HepG2 (cell line): ENCODE measurements at regions not wholly inside any gene's neighbourhood (a gene's known extent, or its start where the extent isn't known, plus 50 kb on each side); places are given as distances from the start of the nearest gene placed in this dataset.

Experiments used
- ATAC-seq: fragments of 200-7000 bp; cut with Tn5 transposase; 3 replicates; pipeline ENCODE4 v1.9.1; 2020; ENCODE audit warnings: mild to moderate bottlenecking, moderate library complexity
- BruUV-seq: library from RNA; stranded (reverse); fragments of 400-500 nt; replicated peaks from 2 replicates; lab custom pipeline; 2021; lab: Mats Ljungman, UMichigan
- CTCF ChIA-PET: fragments of 300-600 bp; formaldehyde crosslinking; extraction: SDS; loops from one replicate; lab custom pipeline; 2021; ENCODE audit warnings: low total read pairs, inconsistent platforms, low intra/inter-chr PET ratio; lab: Yijun Ruan, JAX
- POLR2A ChIA-PET: fragments of 350-600 bp; sonication (Branson Sonifier 250); formaldehyde crosslinking; loops from one replicate; lab custom pipeline; 2020; ENCODE audit warnings: antibody characterized with exemption, inconsistent platforms; lab: Yijun Ruan, JAX
- DNase-seq: peaks from one replicate; pipeline ENCODE4 v3.0.0-alpha.2; 2015; ENCODE audit warnings: low spot score
- FAIRE-seq: peaks from 3 replicates; lab custom pipeline; 2011; peaks lifted over from hg19 to GRCh38; lab: Jason Lieb, UNC
- H2AFZ ChIP-seq: one replicate; pipeline ENCODE4 v1.6.1; 2011; ENCODE audit warnings: low read length, inconsistent platforms
- H3K27ac ChIP-seq: fragments of 300-600 bp; 3 replicates; pipeline ENCODE4 v1.8.0; 2011; ENCODE audit warnings: mixed run types, mild to moderate bottlenecking, mixed read lengths, low read length, inconsistent platforms; ENCODE audit not compliant: insufficient read depth; ENCODE audit errors: extremely low read length
- H3K27me3 ChIP-seq, 2 experiments: fragments of 200-600 bp in 1 of 2; 2 replicates in 1 of 2; 3 replicates in 1 of 2; pipeline versions ENCODE4 v1.6.0 to v1.8.0; 2011; ENCODE audit warnings: low read length in 2 of 2, mild to moderate bottlenecking in 2 of 2, moderate library complexity in 2 of 2, inconsistent platforms in 1 of 2; ENCODE audit not compliant: insufficient read depth in 2 of 2, control insufficient read depth in 1 of 2
- H3K36me3 ChIP-seq, 2 experiments: fragments of 200-600 bp in 1 of 2; replicated peaks in 1 of 2; 2 replicates in 1 of 2; 3 replicates in 1 of 2; pipeline versions ENCODE4 v1.5.1 to v1.8.0; 2011; ENCODE audit warnings: low read length in 2 of 2, inconsistent platforms in 1 of 2; ENCODE audit not compliant: insufficient read depth in 2 of 2, control insufficient read depth in 1 of 2
- H3K4me1 ChIP-seq: 2 replicates; pipeline ENCODE4 v1.5.1; 2012; ENCODE audit warnings: low read length, inconsistent platforms; ENCODE audit not compliant: insufficient read depth
- H3K4me2 ChIP-seq: 2 replicates; pipeline ENCODE4 v1.6.0; 2011; ENCODE audit warnings: low read depth, low read length, inconsistent platforms
- H3K4me3 ChIP-seq, 3 experiments: fragments of 200-600 bp in 1 of 3; sonication (generic), shearing (Covaris generic) in 1 of 3; replicated peaks in 1 of 3; 2 replicates each; pipeline ENCODE4 v1.5.1; 2011 to 2016; ENCODE audit warnings: low read length in 3 of 3, inconsistent platforms in 2 of 3, low read depth in 2 of 3, mild to moderate bottlenecking in 2 of 3, control low read depth in 1 of 3, mixed read lengths in 1 of 3; ENCODE audit not compliant: insufficient read depth in 1 of 3
- H3K79me2 ChIP-seq: one replicate; pipeline ENCODE4 v1.6.1; 2011; ENCODE audit warnings: low read length, inconsistent platforms; ENCODE audit not compliant: insufficient read depth
- H3K9ac ChIP-seq: 2 replicates; pipeline ENCODE4 v1.6.0; 2011; ENCODE audit warnings: mild to moderate bottlenecking, low read depth, low read length, inconsistent platforms; ENCODE audit not compliant: insufficient read depth
- H3K9me3 ChIP-seq: 2 replicates; pipeline ENCODE4 v1.5.1; 2012; ENCODE audit warnings: mild to moderate bottlenecking, low read length
- H4K20me1 ChIP-seq: 2 replicates; pipeline ENCODE4 v1.6.0; 2011; ENCODE audit warnings: inconsistent platforms, mild to moderate bottlenecking, low read length, moderate library complexity; ENCODE audit not compliant: insufficient read depth
- BORCS8-MEF2B ChIP-seq: sonication (generic); formaldehyde crosslinking; IDR thresholded peaks from 2 replicates; pipeline ENCODE4 v1.8.0; 2022; ENCODE audit warnings: mild to moderate bottlenecking, missing genetic modification reagents
- HNRNPL ChIP-seq: fragments of 200-400 bp; formaldehyde crosslinking; IDR thresholded peaks from 2 replicates; pipeline ENCODE4 v1.6.1; 2017; ENCODE audit warnings: mild to moderate bottlenecking, low read depth, low read length
- KMT2B ChIP-seq: IDR thresholded peaks from 2 replicates; pipeline ENCODE4 v1.6.1; 2016; ENCODE audit warnings: missing genetic modification reagents, missing compliant biosample characterization
- MAF1 ChIP-seq: sonication (generic); formaldehyde crosslinking; IDR thresholded peaks from 2 replicates; pipeline ENCODE4 v1.5.0; 2020; ENCODE audit warnings: missing genetic modification reagents, borderline replicate concordance
- MTF1 ChIP-seq: sonication (generic); formaldehyde crosslinking; IDR thresholded peaks from 2 replicates; pipeline ENCODE4 v1.5.0; 2020; ENCODE audit warnings: missing genetic modification reagents
- RAD51 ChIP-seq: fragments of 450-650 bp; IDR thresholded peaks from 2 replicates; pipeline ENCODE4 v1.6.1; 2016; ENCODE audit warnings: borderline replicate concordance
- RELA ChIP-seq: sonication (generic); formaldehyde crosslinking; IDR thresholded peaks from 2 replicates; pipeline ENCODE4 v1.4.0; 2020; ENCODE audit warnings: missing genetic modification reagents
- U2AF1 ChIP-seq: fragments of 200-400 bp; formaldehyde crosslinking; optimal IDR thresholded peaks from 2 replicates; pipeline ENCODE3; 2017; ENCODE audit warnings: mild to moderate bottlenecking, low read depth, low read length
- ZBTB1 ChIP-seq: sonication (generic); formaldehyde crosslinking; IDR thresholded peaks from 2 replicates; pipeline ENCODE4 v1.4.0; 2020; ENCODE audit warnings: missing genetic modification reagents, borderline replicate concordance
- ZFP41 ChIP-seq: sonication (generic); formaldehyde crosslinking; IDR thresholded peaks from 2 replicates; pipeline ENCODE4 v1.4.0; 2020; ENCODE audit warnings: mild to moderate bottlenecking, missing genetic modification reagents, borderline replicate concordance
- ZFX ChIP-seq: sonication (generic); formaldehyde crosslinking; IDR thresholded peaks from 2 replicates; pipeline ENCODE4 v1.4.0; 2020; ENCODE audit warnings: mild to moderate bottlenecking, low read depth, missing genetic modification reagents, moderate library complexity
- ZKSCAN5 ChIP-seq: sonication (generic); formaldehyde crosslinking; IDR thresholded peaks from 2 replicates; pipeline ENCODE4 v1.5.1; 2020; ENCODE audit warnings: mild to moderate bottlenecking, missing genetic modification reagents
- ZNF343 ChIP-seq: sonication (generic); formaldehyde crosslinking; IDR thresholded peaks from 2 replicates; pipeline ENCODE4 v1.4.0; 2020; ENCODE audit warnings: mild to moderate bottlenecking, missing genetic modification reagents
- ZNF749 ChIP-seq: sonication (generic); formaldehyde crosslinking; IDR thresholded peaks from 2 replicates; pipeline ENCODE4 v1.8.0; 2022; ENCODE audit warnings: mild to moderate bottlenecking, missing genetic modification reagents, moderate library complexity, borderline replicate concordance
- ZNF766 ChIP-seq: sonication (generic); formaldehyde crosslinking; IDR thresholded peaks from 2 replicates; pipeline ENCODE4 v1.5.0; 2020; ENCODE audit warnings: missing genetic modification reagents, borderline replicate concordance
- WGBS: methylation state at CpG from one replicate; pipeline ENCODE4 v1.1.6; 2017; ENCODE audit warnings: low lambda C conversion rate; 5-methylcytosine and 5-hydroxymethylcytosine counted together
- in situ Hi-C: cut with HindIII; loops from 2 replicates; pipeline ENCODE4 v1.10.0; 2017; ENCODE audit warnings: low pct_unique_long_range_greater_than_20kb; ENCODE audit not compliant: extremely low pct_ligation_motif_present
- intact Hi-C: fragments of 100-400 bp; cut with micrococcal nuclease; formaldehyde crosslinking; loops from one replicate; pipeline ENCODE4 v1.10.0; 2022; ENCODE audit not compliant: unreplicated experiment
- TF ChIP-seq, protein P1 (sequence below): sonication (generic); formaldehyde crosslinking; IDR thresholded peaks from 2 replicates; pipeline ENCODE4 v1.5.1; 2020; ENCODE audit warnings: mild to moderate bottlenecking, missing genetic modification reagents, moderate library complexity
- TF ChIP-seq, protein P2 (sequence below): sonication (generic); formaldehyde crosslinking; IDR thresholded peaks from 2 replicates; pipeline ENCODE4 v1.8.1; 2022; ENCODE audit warnings: low read depth, mild to moderate bottlenecking, missing genetic modification reagents

DNA sequence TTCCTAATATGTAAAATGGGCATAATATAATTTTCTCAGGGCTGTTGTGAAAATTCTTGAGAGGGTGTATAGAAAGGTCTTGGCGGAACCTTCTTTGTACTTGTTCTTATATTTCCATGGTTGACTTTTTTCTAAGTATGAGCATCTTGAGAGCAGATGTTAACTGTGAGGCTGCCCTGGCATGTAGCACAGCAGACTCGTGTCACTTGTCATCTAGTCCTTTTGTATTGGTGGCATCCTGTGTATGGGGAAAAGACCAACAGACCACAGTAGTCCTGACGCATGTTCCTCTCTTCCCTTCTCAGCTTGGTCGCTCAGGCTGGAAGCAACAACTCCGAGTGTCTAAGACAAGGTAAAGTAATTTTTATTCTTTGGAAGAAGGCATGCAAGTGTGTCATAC, 153.8 kb upstream of the ZBED5 start:
- no peak overlapping the region for H2AFZ ChIP-seq
- H3K27ac ChIP-seq: no peak overlapping the region
- TF ChIP-seq BORCS8-MEF2B (CRISPR knock-in tag): no peak
- TF ChIP-seq ZBTB1 (CRISPR knock-in tag): no peak
- TF ChIP-seq MAF1 (CRISPR knock-in tag): no peak
- TF ChIP-seq KMT2B (CRISPR knock-in tag): no peak
- no peak for TF ChIP-seq HNRNPL
- no peak for TF ChIP-seq ZFP41 (CRISPR knock-in tag)
- TF ChIP-seq RELA: no peak
- TF ChIP-seq, protein P1, sequence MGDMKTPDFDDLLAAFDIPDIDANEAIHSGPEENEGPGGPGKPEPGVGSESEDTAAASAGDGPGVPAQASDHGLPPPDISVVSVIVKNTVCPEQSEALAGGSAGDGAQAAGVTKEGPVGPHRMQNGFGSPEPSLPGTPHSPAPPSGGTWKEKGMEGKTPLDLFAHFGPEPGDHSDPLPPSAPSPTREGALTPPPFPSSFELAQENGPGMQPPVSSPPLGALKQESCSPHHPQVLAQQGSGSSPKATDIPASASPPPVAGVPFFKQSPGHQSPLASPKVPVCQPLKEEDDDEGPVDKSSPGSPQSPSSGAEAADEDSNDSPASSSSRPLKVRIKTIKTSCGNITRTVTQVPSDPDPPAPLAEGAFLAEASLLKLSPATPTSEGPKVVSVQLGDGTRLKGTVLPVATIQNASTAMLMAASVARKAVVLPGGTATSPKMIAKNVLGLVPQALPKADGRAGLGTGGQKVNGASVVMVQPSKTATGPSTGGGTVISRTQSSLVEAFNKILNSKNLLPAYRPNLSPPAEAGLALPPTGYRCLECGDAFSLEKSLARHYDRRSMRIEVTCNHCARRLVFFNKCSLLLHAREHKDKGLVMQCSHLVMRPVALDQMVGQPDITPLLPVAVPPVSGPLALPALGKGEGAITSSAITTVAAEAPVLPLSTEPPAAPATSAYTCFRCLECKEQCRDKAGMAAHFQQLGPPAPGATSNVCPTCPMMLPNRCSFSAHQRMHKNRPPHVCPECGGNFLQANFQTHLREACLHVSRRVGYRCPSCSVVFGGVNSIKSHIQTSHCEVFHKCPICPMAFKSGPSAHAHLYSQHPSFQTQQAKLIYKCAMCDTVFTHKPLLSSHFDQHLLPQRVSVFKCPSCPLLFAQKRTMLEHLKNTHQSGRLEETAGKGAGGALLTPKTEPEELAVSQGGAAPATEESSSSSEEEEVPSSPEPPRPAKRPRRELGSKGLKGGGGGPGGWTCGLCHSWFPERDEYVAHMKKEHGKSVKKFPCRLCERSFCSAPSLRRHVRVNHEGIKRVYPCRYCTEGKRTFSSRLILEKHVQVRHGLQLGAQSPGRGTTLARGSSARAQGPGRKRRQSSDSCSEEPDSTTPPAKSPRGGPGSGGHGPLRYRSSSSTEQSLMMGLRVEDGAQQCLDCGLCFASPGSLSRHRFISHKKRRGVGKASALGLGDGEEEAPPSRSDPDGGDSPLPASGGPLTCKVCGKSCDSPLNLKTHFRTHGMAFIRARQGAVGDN: no peak
- TF ChIP-seq ZKSCAN5 (CRISPR knock-in tag): no peak
- TF ChIP-seq, protein P2, sequence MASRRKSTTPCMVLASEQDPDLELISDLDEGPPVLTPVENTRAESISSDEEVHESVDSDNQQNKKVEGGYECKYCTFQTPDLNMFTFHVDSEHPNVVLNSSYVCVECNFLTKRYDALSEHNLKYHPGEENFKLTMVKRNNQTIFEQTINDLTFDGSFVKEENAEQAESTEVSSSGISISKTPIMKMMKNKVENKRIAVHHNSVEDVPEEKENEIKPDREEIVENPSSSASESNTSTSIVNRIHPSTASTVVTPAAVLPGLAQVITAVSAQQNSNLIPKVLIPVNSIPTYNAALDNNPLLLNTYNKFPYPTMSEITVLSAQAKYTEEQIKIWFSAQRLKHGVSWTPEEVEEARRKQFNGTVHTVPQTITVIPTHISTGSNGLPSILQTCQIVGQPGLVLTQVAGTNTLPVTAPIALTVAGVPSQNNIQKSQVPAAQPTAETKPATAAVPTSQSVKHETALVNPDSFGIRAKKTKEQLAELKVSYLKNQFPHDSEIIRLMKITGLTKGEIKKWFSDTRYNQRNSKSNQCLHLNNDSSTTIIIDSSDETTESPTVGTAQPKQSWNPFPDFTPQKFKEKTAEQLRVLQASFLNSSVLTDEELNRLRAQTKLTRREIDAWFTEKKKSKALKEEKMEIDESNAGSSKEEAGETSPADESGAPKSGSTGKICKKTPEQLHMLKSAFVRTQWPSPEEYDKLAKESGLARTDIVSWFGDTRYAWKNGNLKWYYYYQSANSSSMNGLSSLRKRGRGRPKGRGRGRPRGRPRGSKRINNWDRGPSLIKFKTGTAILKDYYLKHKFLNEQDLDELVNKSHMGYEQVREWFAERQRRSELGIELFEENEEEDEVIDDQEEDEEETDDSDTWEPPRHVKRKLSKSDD (CRISPR knock-in tag): no peak
- no peak for TF ChIP-seq RAD51
- no peak for TF ChIP-seq ZNF749 (CRISPR knock-in tag)
- no peak for TF ChIP-seq ZNF343
- TF ChIP-seq U2AF1: no peak
- no peak for TF ChIP-seq MTF1 (CRISPR knock-in tag)
- no peak for TF ChIP-seq ZFX (CRISPR knock-in tag)
- TF ChIP-seq ZNF766: no peak
- TF ChIP-seq, all 625 proteins: peak for 0
- H3K4me2 ChIP-seq: no peak overlapping the region
- no peaks in the 10 kb centered on the region for H3K36me3 ChIP-seq
- ATAC-seq: no peak
- H4K20me1 ChIP-seq: no peaks in the 10 kb centered on the region
- POLR2A ChIA-PET: no interaction called here
- H3K4me3 ChIP-seq: no peak overlapping the region
- peaks cover 1 to 4% of the 10 kb centered on the region in 2 experiments; a peak in 1 of 5 replicates for H3K27me3 ChIP-seq
- CTCF ChIA-PET: no interaction called here
- DNase-seq: no peak
- WGBS: 20% methylated on average over 5 of the region's 5 CpGs
- no peak overlapping the region for H3K9ac ChIP-seq
- BruUV-seq: no TSS peak
- H3K9me3 ChIP-seq: no peaks in the 10 kb centered on the region
- intact Hi-C loops: no loop called here
- no peaks in the 10 kb centered on the region for H3K4me1 ChIP-seq
- in situ Hi-C loops: no loop called here
- H3K79me2 ChIP-seq: no peaks in the 10 kb centered on the region
- no peak for FAIRE-seq
